ENCODE measurements at regions not wholly inside any gene's neighbourhood (a gene's known extent, or its start where the extent isn't known, plus 50 kb on each side); places are given as distances from the start of the nearest gene placed in this dataset.

- Histone ChIP-seq H4K91ac (ENCODE audit: insufficient read depth, low read depth, low read length) (no peak overlapping the region), H2BK120ac (ENCODE audit: low read depth, low read length) (no peak overlapping the region), H3K36me3 (ENCODE audit: control insufficient read depth, insufficient read depth, low read length) (no peaks in the 10 kb centered on the region), H3K79me1 (ENCODE audit: low read depth in 1 of 2, low read length in 2 of 2) (no peaks in the 10 kb centered on the region), H3K4me1 (ENCODE audit: control insufficient read depth, insufficient read depth, low read length) (no peaks in the 10 kb centered on the region), H3K27me3 (ENCODE audit: control insufficient read depth, insufficient read depth, low read length) (no peaks in the 10 kb centered on the region), H2AK9ac (replicated peaks; ENCODE audit: low read depth, low read length, poor library complexity) (no peak overlapping the region), H3K14ac (replicated peaks; ENCODE audit: low read depth, low read length) (no peak overlapping the region), H3K18ac (ENCODE audit: low read depth, low read length) (no peak overlapping the region), H3K23ac (ENCODE audit: low read depth, low read length) (no peak overlapping the region), H2BK15ac (ENCODE audit: low read depth, low read length) (no peak overlapping the region), H4K5ac (ENCODE audit: low read depth, low read length) (no peak overlapping the region), H3K4me3 (ENCODE audit: insufficient read depth, low read depth, low read length) (no peak overlapping the region), H2BK20ac (ENCODE audit: low read depth, low read length) (no peak overlapping the region), H3K9me3 (ENCODE audit: control insufficient read depth, insufficient read depth, low read length) (peaks cover 5% of the 10 kb centered on the region; the same call in 1 of the 2 replicates), H3K56ac (ENCODE audit: extremely low read depth, insufficient read depth, low read length) (no peak overlapping the region), H3K4ac (ENCODE audit: low read depth, low read length) (no peak overlapping the region), H4K20me1 (ENCODE audit: insufficient read depth, low read length) (no peaks in the 10 kb centered on the region), H3K9ac (ENCODE audit: low read depth, low read length) (no peak overlapping the region), H3K4me2 (ENCODE audit: low read depth, low read length) (no peak overlapping the region), H4K8ac (ENCODE audit: low read depth in 2 of 2, low read length in 2 of 2) (no peak overlapping the region), H2AFZ (replicated peaks; ENCODE audit: low read length, poor library complexity) (no peak overlapping the region), H3K9me1 (ENCODE audit: insufficient read depth, low read length) (no peaks in the 10 kb centered on the region), H2BK5ac (ENCODE audit: low read depth, low read length, poor library complexity, severe bottlenecking) (no peak overlapping the region), H3K27ac (ENCODE audit: insufficient read depth, low read length) (no peak overlapping the region), H2AK5ac (ENCODE audit: low read depth, low read length) (no peak overlapping the region)
- no TSS peak for BruUV-seq (replicated peaks)
- ATAC-seq (ENCODE audit: low read depth) (no peak), DNase-seq (no peak)
- TF ChIP-seq CEBPB (IDR thresholded peaks at IDR 0.05; ENCODE audit: low read depth, low read length) (0 out of 2 replicates have a peak, but pooled peaks have one; percentile 12), NFE2L2 (IDR thresholded peaks at IDR 0.05; ENCODE audit: low read depth, low read length) (no peak)
- ChIA-PET POLR2A (ENCODE audit: unreplicated experiment) (no interaction called here), CTCF (no interaction called here)
- dilution Hi-C loops (cut with HindIII; ENCODE audit: low sequenced_read_pairs, unreplicated experiment) (no loop called here), in situ Hi-C loops (cut with MboI; ENCODE audit: low sequenced_read_pairs) (no loop called here), intact Hi-C loops (cut with micrococcal nuclease) (no loop called here)
These were observed 193.2 kb downstream of the MBD2 start for GRCh38 chr18:54031243-54031642.

Data from IMR-90 (cell line).